ENCODE measurements at regions not wholly inside any gene's neighbourhood (a gene's known extent, or its start where the extent isn't known, plus 50 kb on each side); places are given as distances from the start of the nearest gene placed in this dataset.
"Not testable (repeated sequence)": the region's sequence is repeated elsewhere in the genome, so short reads cannot be mapped to it uniquely, and the experiment has no call there.

DNA sequence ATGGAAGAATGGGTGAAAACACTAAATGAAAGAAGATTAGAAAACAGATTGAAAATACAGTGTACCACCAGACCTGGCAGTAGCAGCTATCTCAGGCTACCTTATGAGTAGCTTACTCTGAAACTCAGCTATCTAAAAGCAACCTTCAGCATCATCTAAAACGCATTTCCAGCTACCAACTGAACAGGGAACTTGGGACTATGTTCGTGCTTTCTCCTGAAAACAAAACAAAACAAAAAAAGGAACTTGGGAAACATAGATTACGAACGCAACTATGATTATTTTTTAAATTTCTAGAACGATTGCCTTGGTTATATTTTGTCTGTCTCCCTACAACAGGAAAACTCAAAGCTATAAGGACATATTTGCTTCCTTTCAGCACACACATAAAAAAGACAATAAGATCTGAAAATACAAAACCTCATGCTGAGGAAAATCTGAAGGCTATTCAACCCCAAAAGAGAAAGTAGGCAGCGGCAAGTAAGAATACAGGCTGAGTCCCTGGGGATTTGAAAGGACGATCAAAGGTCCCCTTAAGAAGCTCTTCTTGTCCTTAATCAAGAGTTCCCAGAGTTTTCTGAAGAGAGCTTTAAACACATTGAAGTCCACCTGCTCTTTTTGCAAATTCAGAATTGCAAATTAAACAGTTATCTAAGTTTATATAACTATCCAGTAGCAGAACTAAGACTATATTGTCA lies 53.4 kb downstream of the OR2K2 start:
- intact Hi-C loops (cut with DNase I): no loop called here
- ATAC-seq (no peak), DNase-seq (no peak)
- WGBS, 2 donors: 63 to 71% methylated on average over 7 of the region's 7 CpGs
- Histone ChIP-seq H3K4me1 (no peaks in the 10 kb centered on the region), H3K27ac (no peak overlapping the region), H3K9me3 (no peaks in the 10 kb centered on the region), H3K27me3 (no peaks in the 10 kb centered on the region), H3K36me3 (replicated peaks in 1 of 2; ENCODE audit: insufficient read depth in 1 of 2, low read depth in 2 of 2) (no peaks in the 10 kb centered on the region), H3K4me3 (no peak overlapping the region)
- TF ChIP-seq, protein P1, sequence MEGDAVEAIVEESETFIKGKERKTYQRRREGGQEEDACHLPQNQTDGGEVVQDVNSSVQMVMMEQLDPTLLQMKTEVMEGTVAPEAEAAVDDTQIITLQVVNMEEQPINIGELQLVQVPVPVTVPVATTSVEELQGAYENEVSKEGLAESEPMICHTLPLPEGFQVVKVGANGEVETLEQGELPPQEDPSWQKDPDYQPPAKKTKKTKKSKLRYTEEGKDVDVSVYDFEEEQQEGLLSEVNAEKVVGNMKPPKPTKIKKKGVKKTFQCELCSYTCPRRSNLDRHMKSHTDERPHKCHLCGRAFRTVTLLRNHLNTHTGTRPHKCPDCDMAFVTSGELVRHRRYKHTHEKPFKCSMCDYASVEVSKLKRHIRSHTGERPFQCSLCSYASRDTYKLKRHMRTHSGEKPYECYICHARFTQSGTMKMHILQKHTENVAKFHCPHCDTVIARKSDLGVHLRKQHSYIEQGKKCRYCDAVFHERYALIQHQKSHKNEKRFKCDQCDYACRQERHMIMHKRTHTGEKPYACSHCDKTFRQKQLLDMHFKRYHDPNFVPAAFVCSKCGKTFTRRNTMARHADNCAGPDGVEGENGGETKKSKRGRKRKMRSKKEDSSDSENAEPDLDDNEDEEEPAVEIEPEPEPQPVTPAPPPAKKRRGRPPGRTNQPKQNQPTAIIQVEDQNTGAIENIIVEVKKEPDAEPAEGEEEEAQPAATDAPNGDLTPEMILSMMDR (IDR thresholded peaks at IDR 0.05): no peak
- no peak for TF ChIP-seq POLR2A (IDR thresholded peaks at IDR 0.05)

DNA sequence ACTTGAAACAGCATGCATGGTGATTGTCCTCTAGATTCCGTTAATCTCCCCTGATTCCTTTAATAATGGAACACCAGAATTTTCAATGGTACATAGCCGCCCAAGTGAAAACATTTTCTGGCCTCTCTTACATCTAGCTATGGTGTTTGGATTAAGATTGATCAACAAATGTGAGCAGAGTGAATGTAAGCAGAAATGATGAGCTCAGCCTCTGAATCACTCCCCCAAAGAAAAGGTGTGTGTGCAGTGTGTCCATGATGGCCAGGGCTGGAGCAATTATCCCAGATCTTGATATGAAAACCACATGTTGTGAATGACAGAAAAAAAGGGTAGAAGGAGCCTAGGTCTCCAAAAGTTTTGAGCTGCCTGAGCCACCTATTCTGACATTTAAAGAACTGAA lies 55.3 kb downstream of the OR2K2 start:
- Histone ChIP-seq H3K9me3 (no peaks in the 10 kb centered on the region), H3K36me3 (replicated peaks in 1 of 2; ENCODE audit: insufficient read depth in 1 of 2, low read depth in 2 of 2) (no peaks in the 10 kb centered on the region), H3K4me1 (no peaks in the 10 kb centered on the region), H3K27ac (no peak overlapping the region), H3K4me3 (no peak overlapping the region), H3K27me3 (no peaks in the 10 kb centered on the region)
- WGBS, 2 donors: 86% methylated on average over 2 of the region's 2 CpGs
- DNase-seq: no peak
- intact Hi-C loops (cut with DNase I): no loop called here
- ATAC-seq: no peak
- TF ChIP-seq, protein P1 (IDR thresholded peaks at IDR 0.05): no peak
- TF ChIP-seq POLR2A (IDR thresholded peaks at IDR 0.05): no peak

DNA sequence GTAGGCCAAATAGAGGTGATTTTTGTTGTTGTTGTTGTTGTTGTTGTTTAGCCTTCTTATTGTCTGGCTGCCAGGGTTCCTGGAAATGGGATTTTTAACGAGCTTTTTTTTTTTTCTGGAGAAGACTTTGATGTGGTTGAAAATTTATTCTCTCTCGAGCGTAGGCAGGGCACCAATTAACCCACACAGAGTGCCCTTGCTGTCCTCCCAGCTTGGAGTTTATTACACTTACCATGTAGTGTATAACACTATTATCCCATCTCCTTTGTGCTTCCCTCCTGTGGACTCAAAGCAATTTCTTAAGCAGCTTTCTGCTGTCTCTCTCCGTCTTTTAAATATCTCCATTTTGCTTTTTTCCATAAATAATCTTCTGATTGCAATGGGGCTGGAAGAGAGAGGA lies 57.4 kb downstream of the OR2K2 start:
- Histone ChIP-seq H3K27ac (no peak overlapping the region), H3K4me1 (no peaks in the 10 kb centered on the region), H3K9me3 (no peaks in the 10 kb centered on the region), H3K36me3 (replicated peaks in 1 of 2; ENCODE audit: insufficient read depth in 1 of 2, low read depth in 2 of 2) (no peaks in the 10 kb centered on the region), H3K27me3 (no peaks in the 10 kb centered on the region), H3K4me3 (no peak overlapping the region)
- WGBS, 2 donors: 48 to 51% methylated on average over 4 of the region's 4 CpGs
- no peak for ATAC-seq
- TF ChIP-seq, protein P1 (IDR thresholded peaks at IDR 0.05): no peak
- TF ChIP-seq POLR2A (IDR thresholded peaks at IDR 0.05): no peak
- intact Hi-C loops (cut with DNase I): no loop called here
- DNase-seq: no peak

DNA sequence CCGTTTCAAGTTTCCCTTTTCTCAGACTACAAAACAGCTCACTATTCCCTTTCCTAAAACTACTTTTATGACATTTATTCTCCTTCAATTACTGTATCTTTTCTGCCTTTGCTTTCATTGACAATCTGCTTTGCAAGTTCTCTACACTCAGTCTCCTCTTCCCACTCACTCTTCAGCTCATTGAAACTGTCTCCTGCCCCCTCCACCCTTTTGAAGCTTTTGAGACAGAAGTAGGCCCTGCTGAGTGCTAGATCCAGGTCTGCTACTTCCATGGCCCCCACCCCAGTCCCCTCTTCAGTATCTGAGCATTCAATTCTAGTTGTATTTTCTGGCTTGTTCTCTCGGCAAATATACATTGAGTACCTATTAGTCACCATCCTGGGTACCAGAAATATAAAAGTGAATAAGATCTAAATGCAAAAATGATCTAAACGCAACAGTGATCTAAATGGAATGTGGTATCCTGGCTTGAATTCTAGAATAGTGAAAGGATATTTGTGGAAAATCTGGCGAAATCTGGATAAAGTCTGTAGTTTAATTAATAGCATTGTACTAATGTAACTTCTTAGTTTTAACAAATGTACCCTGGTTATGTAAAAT lies 58.4 kb downstream of the OR2K2 start:
- 67 to 71% methylated on average over 4 of the region's 4 CpGs for WGBS, 2 donors
- intact Hi-C loops (cut with DNase I): no loop called here
- ATAC-seq (no peak), DNase-seq (no peak)
- Histone ChIP-seq H3K27me3 (no peaks in the 10 kb centered on the region), H3K4me3 (no peak overlapping the region), H3K9me3 (no peaks in the 10 kb centered on the region), H3K4me1 (no peaks in the 10 kb centered on the region), H3K27ac (no peak overlapping the region), H3K36me3 (replicated peaks in 1 of 2; ENCODE audit: insufficient read depth in 1 of 2, low read depth in 2 of 2) (no peaks in the 10 kb centered on the region)
- no peak for TF ChIP-seq POLR2A (IDR thresholded peaks at IDR 0.05)
- TF ChIP-seq, protein P1 (IDR thresholded peaks at IDR 0.05): no peak

DNA sequence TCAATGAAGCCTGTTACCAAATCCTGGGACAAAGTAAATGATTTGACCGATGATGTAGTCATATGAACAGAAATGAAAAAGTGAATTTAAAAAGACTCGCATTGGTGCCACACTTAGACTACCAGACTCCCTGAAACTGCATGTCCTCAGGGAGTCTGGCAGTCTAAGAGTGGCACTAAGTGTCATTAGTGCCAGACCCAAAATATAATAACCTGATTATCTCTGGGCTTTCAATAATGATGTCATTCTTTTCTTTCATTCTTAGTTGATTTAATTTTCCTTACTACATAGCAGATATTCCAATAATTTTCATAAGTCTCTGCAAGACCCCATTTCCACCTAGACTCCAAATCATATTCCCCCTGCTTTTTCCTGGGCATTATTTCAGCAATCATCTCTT lies 59.0 kb downstream of the OR2K2 start:
- H3K36me3 ChIP-seq (replicated peaks in 1 of 2; ENCODE audit: insufficient read depth in 1 of 2, low read depth in 2 of 2): no peaks in the 10 kb centered on the region
- DNase-seq (no peak), ATAC-seq (no peak)
- TF ChIP-seq, protein P1 (IDR thresholded peaks at IDR 0.05): no peak
- TF ChIP-seq POLR2A (IDR thresholded peaks at IDR 0.05): no peak
- WGBS, 2 donors: 74 to 85% methylated on average over 2 of the region's 2 CpGs
- no peaks in the 10 kb centered on the region for H3K27me3 ChIP-seq
- H3K4me3 ChIP-seq: no peak overlapping the region
- no peak overlapping the region for H3K27ac ChIP-seq
- no peaks in the 10 kb centered on the region for H3K4me1 ChIP-seq
- no peaks in the 10 kb centered on the region for H3K9me3 ChIP-seq
- intact Hi-C loops (cut with DNase I): no loop called here

DNA sequence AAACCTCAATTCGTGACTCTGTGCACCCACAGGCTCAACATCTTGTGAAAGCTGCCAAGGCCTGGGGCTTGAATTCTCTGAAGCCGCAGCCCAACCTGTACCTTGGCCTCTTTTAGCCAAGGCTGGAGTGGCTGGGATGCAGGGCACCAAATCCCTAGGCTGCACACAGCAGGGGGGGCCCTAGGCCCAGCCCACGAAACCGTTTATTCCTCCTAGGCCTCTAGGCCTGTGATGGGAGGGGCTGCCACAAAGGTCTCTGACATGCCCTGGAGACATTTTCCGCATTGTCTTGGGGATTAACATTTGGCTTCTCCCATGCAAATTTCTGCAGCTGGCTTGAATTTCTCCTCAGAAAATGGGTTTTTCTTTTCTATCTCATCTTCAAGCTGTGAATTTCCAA lies 64.0 kb downstream of the OR2K2 start:
- H3K27ac ChIP-seq; H3K27me3 ChIP-seq; H3K4me1 ChIP-seq; ATAC-seq; H3K36me3 ChIP-seq (replicated peaks in 1 of 2; ENCODE audit: insufficient read depth in 1 of 2, low read depth in 2 of 2); DNase-seq; H3K9me3 ChIP-seq; H3K4me3 ChIP-seq; intact Hi-C loops (cut with DNase I): not testable (repeated sequence)
- 70 to 90% methylated on average over 4 to 5 of the region's 5 CpGs for WGBS, 2 donors

Data from body of pancreas (tissue), 4 donors.